PC-3 (cell line): ENCODE measurements at regions not wholly inside any gene's neighbourhood (a gene's known extent, or its start where the extent isn't known, plus 50 kb on each side); places are given as distances from the start of the nearest gene placed in this dataset.

Experiments used
- ATAC-seq: fragments of 200-7000 bp; cut with Tn5 transposase; 2 replicates; pipeline ENCODE4 v1.9.1; 2020; ENCODE audit warnings: mild to moderate bottlenecking, moderate library complexity
- BruUV-seq: library from RNA; stranded (reverse); fragments of 400-500 nt; replicated peaks from 2 replicates; lab custom pipeline; 2021; lab: Mats Ljungman, UMichigan
- CTCF ChIA-PET: fragments of 300-600 bp; sonication (Branson Sonifier 250); formaldehyde crosslinking; loops from one replicate; lab custom pipeline; 2022; ENCODE audit warnings: antibody characterized with exemption; lab: Charles Lee
- POLR2A ChIA-PET: fragments of 300-600 bp; sonication (Branson Sonifier 250); formaldehyde crosslinking; loops from one replicate; lab custom pipeline; 2022; ENCODE audit warnings: antibody characterized with exemption; ENCODE audit not compliant: unreplicated experiment; lab: Charles Lee
- DNase-seq: peaks from one replicate; pipeline ENCODE4 v3.0.0-alpha.2; 2015
- H2AFZ ChIP-seq: fragments of 300-600 bp; sonication (generic); 2 replicates; pipeline ENCODE4 v1.6.0; 2016; ENCODE audit warnings: antibody characterized with exemption, low read length
- H3F3A ChIP-seq: fragments of 300-600 bp; sonication (generic); one replicate; pipeline ENCODE4 v1.6.0; 2017; ENCODE audit warnings: antibody characterized with exemption, low read length, control low read depth, mild to moderate bottlenecking; ENCODE audit not compliant: unreplicated experiment
- H3K27ac ChIP-seq: fragments of 300-600 bp; sonication (generic); 2 replicates; pipeline ENCODE4 v1.5.1; 2016; ENCODE audit warnings: mild to moderate bottlenecking, low read length
- H3K27me3 ChIP-seq: fragments of 300-600 bp; sonication (generic); 2 replicates; pipeline ENCODE4 v1.6.1; 2016; ENCODE audit warnings: low read length, mixed read lengths
- H3K36me3 ChIP-seq: fragments of 300-600 bp; sonication (generic); 2 replicates; pipeline ENCODE4 v1.6.1; 2016; ENCODE audit warnings: low read depth, mixed run types, low read length, mixed read lengths
- H3K4me1 ChIP-seq: fragments of 300-600 bp; sonication (generic); 2 replicates; pipeline ENCODE4 v1.5.1; 2016; ENCODE audit warnings: low read length; ENCODE audit not compliant: insufficient read depth
- H3K4me2 ChIP-seq: fragments of 300-600 bp; sonication (generic); 2 replicates; pipeline ENCODE4 v1.6.0; 2016; ENCODE audit warnings: low read length
- H3K4me3 ChIP-seq: fragments of 300-600 bp; sonication (generic); 2 replicates; pipeline ENCODE4 v1.5.1; 2016; ENCODE audit warnings: mild to moderate bottlenecking, low read length, mixed read lengths
- H3K79me2 ChIP-seq: fragments of 300-600 bp; sonication (generic); 2 replicates; pipeline ENCODE4 v1.6.1; 2017; ENCODE audit warnings: low read length, mixed read lengths
- H3K9ac ChIP-seq: fragments of 300-600 bp; sonication (generic); 2 replicates; pipeline ENCODE4 v1.6.0; 2016; ENCODE audit warnings: mild to moderate bottlenecking, low read length
- H3K9me2 ChIP-seq: fragments of 300-600 bp; sonication (generic); replicated peaks from 2 replicates; pipeline ENCODE4 v1.6.1; 2016; ENCODE audit warnings: mixed run types, low read length, mixed read lengths
- H3K9me3 ChIP-seq: fragments of 300-600 bp; sonication (generic); 2 replicates; pipeline ENCODE4 v1.6.1; 2016; ENCODE audit warnings: low read length, mixed read lengths
- H4K20me1 ChIP-seq: fragments of 300-600 bp; sonication (generic); 2 replicates; pipeline ENCODE4 v1.6.1; 2016; ENCODE audit warnings: low read length, mixed read lengths
- CTCF ChIP-seq: fragments of 300-600 bp; sonication (generic); conservative IDR thresholded peaks from 2 replicates; pipeline ENCODE4 v1.5.1; 2017; ENCODE audit warnings: antibody characterized with exemption, low read depth, mild to moderate bottlenecking, low read length
- EZH2 ChIP-seq: fragments of 300-600 bp; sonication (generic); IDR thresholded peaks from one replicate; pipeline ENCODE4 v1.6.1; 2017; ENCODE audit warnings: antibody characterized with exemption, mild to moderate bottlenecking, low read length; ENCODE audit not compliant: unreplicated experiment
- EZH2phosphoT487 ChIP-seq: fragments of 300-600 bp; sonication (generic); IDR thresholded peaks from 2 replicates; pipeline ENCODE4 v1.6.1; 2018; ENCODE audit warnings: mild to moderate bottlenecking, antibody characterized with exemption, low read length, borderline replicate concordance
- intact Hi-C: fragments of 100-400 bp; cut with micrococcal nuclease; formaldehyde crosslinking; loops from 2 replicates; pipeline ENCODE4 v1.9.0; 2023

DNA sequence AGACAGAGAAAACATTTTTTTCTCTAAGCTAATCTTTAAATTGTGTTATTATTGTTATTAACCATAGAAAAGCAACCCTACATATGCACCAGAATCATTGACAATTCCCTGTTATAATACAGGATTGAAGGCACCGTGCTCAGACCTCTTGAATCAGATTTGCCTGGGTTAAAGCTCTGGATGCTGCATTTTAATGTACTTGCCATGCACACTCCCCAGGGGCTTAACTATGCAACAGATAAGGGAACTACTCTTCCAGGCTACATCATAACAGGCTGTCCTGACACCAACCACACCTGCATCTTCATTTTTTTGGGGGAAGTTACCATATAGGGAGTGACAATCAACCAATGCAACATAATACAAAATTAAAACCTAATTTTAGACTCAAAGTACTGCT, 1187.6 kb upstream of the CDH8 start:
- Histone ChIP-seq H3K27me3 (no peaks in the 10 kb centered on the region), H4K20me1 (no peaks in the 10 kb centered on the region), H3K9ac (no peak overlapping the region), H3K4me3 (no peak overlapping the region), H3K9me2 (no peaks in the 10 kb centered on the region), H3K27ac (no peak overlapping the region), H2AFZ (no peak overlapping the region), H3K36me3 (no peaks in the 10 kb centered on the region), H3K9me3 (no peaks in the 10 kb centered on the region), H3F3A (no peaks in the 10 kb centered on the region), H3K79me2 (no peaks in the 10 kb centered on the region), H3K4me1 (no peaks in the 10 kb centered on the region), H3K4me2 (no peak overlapping the region)
- BruUV-seq: no TSS peak
- no peak for DNase-seq
- POLR2A ChIA-PET: no interaction called here
- CTCF ChIA-PET: no interaction called here
- intact Hi-C loops: no loop called here
- no peak for TF ChIP-seq CTCF
- no peak for TF ChIP-seq EZH2phosphoT487
- no peak for TF ChIP-seq EZH2
- no peak for ATAC-seq

- Histone ChIP-seq H2AFZ (no peak overlapping the region), H4K20me1 (no peaks in the 10 kb centered on the region), H3K9ac (no peak overlapping the region), H3K27me3 (no peaks in the 10 kb centered on the region), H3K9me3 (no peaks in the 10 kb centered on the region), H3K4me3 (no peak overlapping the region), H3K27ac (no peak overlapping the region), H3K4me2 (no peak overlapping the region), H3K4me1 (no peaks in the 10 kb centered on the region), H3K36me3 (no peaks in the 10 kb centered on the region), H3K79me2 (no peaks in the 10 kb centered on the region), H3F3A (no peaks in the 10 kb centered on the region), H3K9me2 (no peaks in the 10 kb centered on the region)
- ChIA-PET CTCF (no interaction called here), POLR2A (no interaction called here)
- no peak for DNase-seq
- BruUV-seq: no TSS peak
- intact Hi-C loops: no loop called here
- TF ChIP-seq EZH2 (no peak), EZH2phosphoT487 (no peak)
- ATAC-seq: no peak
These were observed 1180.6 kb upstream of the CDH8 start for GRCh38 chr16:63216696-63217423.

DNA sequence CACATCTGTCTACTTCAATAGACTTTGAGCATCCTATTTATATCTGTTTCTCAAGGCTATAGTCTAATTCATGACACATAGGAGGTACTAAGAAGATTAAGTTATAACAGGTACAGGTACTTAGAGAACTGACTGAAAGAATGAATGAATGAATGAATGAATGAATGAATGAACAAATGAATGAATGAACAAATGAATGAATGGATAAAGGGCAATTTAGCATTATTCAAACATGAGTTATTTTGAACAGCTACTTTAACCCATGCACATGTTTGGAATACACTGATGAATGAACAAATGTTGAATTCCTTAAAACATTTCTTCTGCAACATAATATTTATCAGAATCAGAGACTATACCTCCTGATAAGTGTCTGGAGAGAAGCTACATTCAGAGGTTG, 1165.6 kb upstream of the CDH8 start:
- BruUV-seq: no TSS peak
- POLR2A ChIA-PET: no interaction called here
- Histone ChIP-seq H3K27me3 (no peaks in the 10 kb centered on the region), H3K36me3 (no peaks in the 10 kb centered on the region), H3K9ac (no peak overlapping the region), H3K79me2 (no peaks in the 10 kb centered on the region), H3K4me2 (no peak overlapping the region), H3K9me2 (no peaks in the 10 kb centered on the region), H2AFZ (no peak overlapping the region), H3K27ac (no peak overlapping the region), H3K4me3 (no peak overlapping the region), H3K4me1 (no peaks in the 10 kb centered on the region), H3F3A (no peaks in the 10 kb centered on the region), H3K9me3 (no peaks in the 10 kb centered on the region), H4K20me1 (no peaks in the 10 kb centered on the region)
- no peak for ATAC-seq
- TF ChIP-seq EZH2phosphoT487: no peak
- no peak for TF ChIP-seq EZH2
- TF ChIP-seq CTCF: no peak
- no peak for DNase-seq
- intact Hi-C loops: no loop called here
- CTCF ChIA-PET: no interaction called here
